ENCODE measurements at regions not wholly inside any gene's neighbourhood (a gene's known extent, or its start where the extent isn't known, plus 50 kb on each side); places are given as distances from the start of the nearest gene placed in this dataset.

- DNase-seq, result no peak
- Histone ChIP-seq H3K9ac (ENCODE audit: extremely low read depth, insufficient read length, low read length) (no peak overlapping the region), H2BK20ac (ENCODE audit: low read depth, low read length, poor library complexity, severe bottlenecking) (no peak overlapping the region), H2BK5ac (ENCODE audit: insufficient read length, low read length) (no peak overlapping the region), H4K20me1 (ENCODE audit: control insufficient read depth, insufficient read depth, insufficient read length) (no peaks in the 10 kb centered on the region), H3K4me1 (ENCODE audit: insufficient read depth, low read length) (no peaks in the 10 kb centered on the region), H2BK15ac (ENCODE audit: low read depth, low read length) (no peak overlapping the region), H3K4me2 (ENCODE audit: insufficient read depth, insufficient read length, low read length) (no peak overlapping the region), H3K79me2 (ENCODE audit: insufficient read depth, low read length) (no peaks in the 10 kb centered on the region), H2AK5ac (ENCODE audit: insufficient read length, low read length) (no peak overlapping the region), H3K14ac (ENCODE audit: insufficient read depth, low read length) (no peak overlapping the region), H3K4ac (ENCODE audit: low read depth, low read length) (no peak overlapping the region), H3K18ac (ENCODE audit: insufficient read length, low read depth, low read length) (no peak overlapping the region), H3K9me3 (ENCODE audit: control insufficient read depth, low read depth, low read length) (no peaks in the 10 kb centered on the region), H2BK12ac (ENCODE audit: insufficient read length, low read depth, low read length) (no peak overlapping the region), H2AFZ (ENCODE audit: low read length) (no peak overlapping the region), H3K79me1 (ENCODE audit: insufficient read depth, low read depth, low read length, poor library complexity, severe bottlenecking) (no peaks in the 10 kb centered on the region), H3T11ph (ENCODE audit: low read length) (no peak overlapping the region), H4K8ac (replicated peaks; ENCODE audit: insufficient read length, low read depth, low read length) (no peak overlapping the region), H4K91ac (ENCODE audit: insufficient read length, low read depth, low read length) (no peak overlapping the region), H4K5ac (ENCODE audit: insufficient read length, low read depth, low read length) (no peak overlapping the region), H3K23me2 (ENCODE audit: insufficient read length, low read depth, low read length, poor library complexity, severe bottlenecking) (no peaks in the 10 kb centered on the region), H3K23ac (ENCODE audit: insufficient read length, low read depth, low read length) (no peak overlapping the region), H2BK120ac (ENCODE audit: low read depth, low read length, poor library complexity, severe bottlenecking) (no peak overlapping the region), H3K27ac (ENCODE audit: insufficient read length, low read depth, low read length) (no peak overlapping the region), H3K56ac (ENCODE audit: insufficient read length, low read depth, low read length) (no peak overlapping the region), H3K27me3 (ENCODE audit: insufficient read depth, low read length) (no peaks in the 10 kb centered on the region)
- H3K4me3 Mint-ChIP-seq, result no peak overlapping the region
- no CpG with 5 or more reads among the region's 12 CpGs for WGBS (ENCODE audit: extremely low coverage, insufficient read length, low lambda C conversion rate)
- no peaks in the 10 kb centered on the region for H3K4me1 Mint-ChIP-seq
- H3K27ac Mint-ChIP-seq, result no peak overlapping the region
- H3K36me3 Mint-ChIP-seq (ENCODE audit: insufficient read depth in 1 of 3, low read depth in 3 of 3), result peaks cover 3 to 20% (median 5%) of the 10 kb centered on the region in 3 experiments; a peak in 4 of 7 replicates
- no peak for TF ChIP-seq CTCF (conservative IDR thresholded peaks at IDR 0.05)
- H3K27me3 Mint-ChIP-seq (ENCODE audit: low read depth), result peaks cover 96% of the 10 kb centered on the region
- H3K9me3 Mint-ChIP-seq, result peaks cover 36 to 37% of the 10 kb centered on the region in 2 experiments
These were observed 153.2 kb downstream of the RTP5 start for GRCh38 chr2:242022550-242023290.
